MM.1S (cell line): ENCODE measurements at regions not wholly inside any gene's neighbourhood (a gene's known extent, or its start where the extent isn't known, plus 50 kb on each side); places are given as distances from the start of the nearest gene placed in this dataset.

ENCODE experiments used
- CTCF ChIP-seq: fragments of 300-600 bp; sonication (generic); IDR thresholded peaks from 2 replicates; pipeline ENCODE4 v1.5.1; 2016; ENCODE audit warnings: antibody characterized with exemption, low read length, mixed read lengths
- EZH2 ChIP-seq: fragments of 300-600 bp; sonication (generic); optimal IDR thresholded peaks from 2 replicates; pipeline ENCODE3; 2017; ENCODE audit warnings: low read depth, mild to moderate bottlenecking, antibody characterized with exemption, low read length, mixed read lengths
- EZH2phosphoT487 ChIP-seq: fragments of 300-600 bp; sonication (generic); IDR thresholded peaks from 2 replicates; pipeline ENCODE4 v1.6.1; 2018; ENCODE audit warnings: antibody characterized with exemption, low read length

GRCh38 chr18:11467611-11468010 is 141.8 kb upstream of the SLC35G4 start:
- TF ChIP-seq CTCF (no peak), EZH2 (no peak), EZH2phosphoT487 (no peak)
